ENCODE measurements at regions not wholly inside any gene's neighbourhood (a gene's known extent, or its start where the extent isn't known, plus 50 kb on each side); places are given as distances from the start of the nearest gene placed in this dataset.

- no peak overlapping the region for H3K4me3 Mint-ChIP-seq
- peaks cover 11% of the 10 kb centered on the region for H3K27me3 Mint-ChIP-seq
- DNase-seq (no peak), ATAC-seq (no peak)
- no peaks in the 10 kb centered on the region for H3K9me3 Mint-ChIP-seq
- H3K27ac Mint-ChIP-seq, result peak overlapping the region in 1 of 2 donors; percentile 2
- H3K4me1 Mint-ChIP-seq, result peaks cover 11% of the 10 kb centered on the region
Observed at GRCh38 chr5:133853646-133854365, 114.6 kb downstream of the C5orf15 start.

- Mint-ChIP-seq H3K4me1 (peaks cover 32% of the 10 kb centered on the region), H3K4me3 (no peak overlapping the region)
- no peak for DNase-seq
Observed at GRCh38 chr5:133851521-133851920, 116.9 kb downstream of the C5orf15 start.

GRCh38 chr5:133850811-133851210 lies 117.6 kb downstream of the C5orf15 start:
- Mint-ChIP-seq H3K27ac (peak overlapping the region in 1 of 2 donors; percentile 22), H3K9me3 (no peaks in the 10 kb centered on the region), H3K27me3 (peaks cover 19% of the 10 kb centered on the region), H3K4me3 (no peak overlapping the region), H3K4me1 (peaks cover 32% of the 10 kb centered on the region)
- ATAC-seq (no peak), DNase-seq (no peak)

More at GRCh38 chr5:133851521-133851920, 116.9 kb downstream of the C5orf15 start:
- H3K9me3 Mint-ChIP-seq, result no peaks in the 10 kb centered on the region
- ATAC-seq, result no peak
- H3K27me3 Mint-ChIP-seq, result peaks cover 19% of the 10 kb centered on the region
- H3K27ac Mint-ChIP-seq, result no peak overlapping the region

GRCh38 chr5:133849116-133849515 lies 119.3 kb downstream of the C5orf15 start:
- H3K4me3 Mint-ChIP-seq, result no peak overlapping the region

GRCh38 chr5:133848341-133848811 lies 120.0 kb downstream of the C5orf15 start:
- peak overlapping the region; percentile 17 to 97 for H3K27ac Mint-ChIP-seq
- H3K27me3 Mint-ChIP-seq, result peaks cover 8% of the 10 kb centered on the region
- peaks cover 32% of the 10 kb centered on the region for H3K4me1 Mint-ChIP-seq
- ATAC-seq (peak; percentile 73), DNase-seq (no peak)
- H3K9me3 Mint-ChIP-seq, result no peaks in the 10 kb centered on the region
- peak overlapping the region in 1 of 2 donors; percentile 59 for H3K4me3 Mint-ChIP-seq

More at GRCh38 chr5:133849116-133849515, 119.3 kb downstream of the C5orf15 start:
- no peak overlapping the region for H3K27ac Mint-ChIP-seq
- H3K27me3 Mint-ChIP-seq, result peaks cover 8% of the 10 kb centered on the region
- ATAC-seq (no peak), DNase-seq (no peak)
- H3K9me3 Mint-ChIP-seq, result no peaks in the 10 kb centered on the region
- H3K4me1 Mint-ChIP-seq, result peaks cover 32% of the 10 kb centered on the region

- H3K27me3 Mint-ChIP-seq, result peaks cover 8% of the 10 kb centered on the region
- ATAC-seq (no peak), DNase-seq (no peak)
- peak overlapping the region in 1 of 2 donors; percentile 59 for H3K4me3 Mint-ChIP-seq
- peak overlapping the region in 1 of 2 donors; percentile 97 for H3K27ac Mint-ChIP-seq
- H3K9me3 Mint-ChIP-seq, result no peaks in the 10 kb centered on the region
- H3K4me1 Mint-ChIP-seq, result peaks cover 32% of the 10 kb centered on the region
Observed at GRCh38 chr5:133847886-133848285, 120.5 kb downstream of the C5orf15 start.

- Mint-ChIP-seq H3K4me3 (no peak overlapping the region), H3K4me1 (peaks cover 32% of the 10 kb centered on the region), H3K27ac (peak overlapping the region in 1 of 2 donors; percentile 51), H3K9me3 (no peaks in the 10 kb centered on the region), H3K27me3 (peaks cover 8% of the 10 kb centered on the region)
- DNase-seq, result no peak
- ATAC-seq, result no peak
Observed at GRCh38 chr5:133847301-133847700, 121.1 kb downstream of the C5orf15 start.

GRCh38 chr5:133846478-133847226 lies 121.8 kb downstream of the C5orf15 start:
- Mint-ChIP-seq H3K27ac (peak overlapping the region in 1 of 2 donors; percentile 86), H3K27me3 (peaks cover 8% of the 10 kb centered on the region), H3K9me3 (no peaks in the 10 kb centered on the region)

GRCh38 chr5:133845271-133845670 lies 123.2 kb downstream of the C5orf15 start:
- no peak for ATAC-seq
- Mint-ChIP-seq H3K27ac (no peak overlapping the region), H3K9me3 (no peaks in the 10 kb centered on the region), H3K4me1 (peaks cover 32% of the 10 kb centered on the region), H3K4me3 (no peak overlapping the region), H3K27me3 (peaks cover 8% of the 10 kb centered on the region)
- no peak for DNase-seq

More at GRCh38 chr5:133846478-133847226, 121.8 kb downstream of the C5orf15 start:
- peaks cover 32% of the 10 kb centered on the region for H3K4me1 Mint-ChIP-seq
- H3K4me3 Mint-ChIP-seq, result no peak overlapping the region
- DNase-seq (no peak), ATAC-seq (no peak)

GRCh38 chr5:133844836-133845235 lies 123.6 kb downstream of the C5orf15 start:
- DNase-seq, result no peak
- ATAC-seq, result no peak
- H3K9me3 Mint-ChIP-seq, result no peaks in the 10 kb centered on the region
- H3K4me1 Mint-ChIP-seq, result peaks cover 29% of the 10 kb centered on the region
- no peak overlapping the region for H3K4me3 Mint-ChIP-seq
- H3K27ac Mint-ChIP-seq, result no peak overlapping the region
- H3K27me3 Mint-ChIP-seq, result peaks cover 8% of the 10 kb centered on the region

- peaks cover 8% of the 10 kb centered on the region for H3K27me3 Mint-ChIP-seq
- no peak overlapping the region for H3K4me3 Mint-ChIP-seq
- ATAC-seq, result no peak
Observed at GRCh38 chr5:133843911-133844310, 124.5 kb downstream of the C5orf15 start.

GRCh38 chr5:133842846-133843611 lies 125.4 kb downstream of the C5orf15 start:
- Mint-ChIP-seq H3K4me1 (peaks cover 14% of the 10 kb centered on the region), H3K27me3 (peaks cover 2% of the 10 kb centered on the region), H3K27ac (no peak overlapping the region), H3K9me3 (no peaks in the 10 kb centered on the region), H3K4me3 (no peak overlapping the region)
- ATAC-seq (no peak), DNase-seq (no peak)

More at GRCh38 chr5:133843911-133844310, 124.5 kb downstream of the C5orf15 start:
- Mint-ChIP-seq H3K9me3 (no peaks in the 10 kb centered on the region), H3K27ac (no peak overlapping the region), H3K4me1 (peaks cover 23% of the 10 kb centered on the region)
- no peak for DNase-seq

GRCh38 chr5:133841831-133842750 lies 126.3 kb downstream of the C5orf15 start:
- H3K27me3 Mint-ChIP-seq, result no peaks in the 10 kb centered on the region
- no peak for DNase-seq
- no peak for ATAC-seq
- H3K4me3 Mint-ChIP-seq, result no peak overlapping the region
- no peaks in the 10 kb centered on the region for H3K9me3 Mint-ChIP-seq
- H3K27ac Mint-ChIP-seq, result peak overlapping the region; percentile 21 to 90
- peaks cover 5% of the 10 kb centered on the region for H3K4me1 Mint-ChIP-seq

GRCh38 chr5:133840168-133840567 lies 128.3 kb downstream of the C5orf15 start:
- no peaks in the 10 kb centered on the region for H3K4me1 Mint-ChIP-seq
- H3K27ac Mint-ChIP-seq, result no peak overlapping the region
- no peak overlapping the region for H3K4me3 Mint-ChIP-seq
- no peak for DNase-seq
- no peak for ATAC-seq
- H3K27me3 Mint-ChIP-seq, result no peaks in the 10 kb centered on the region
- H3K9me3 Mint-ChIP-seq, result peaks cover 0 to 2% of the 10 kb centered on the region in 2 donors
